OCI-LY1 (cell line): ENCODE measurements at regions not wholly inside any gene's neighbourhood (a gene's known extent, or its start where the extent isn't known, plus 50 kb on each side); places are given as distances from the start of the nearest gene placed in this dataset.

ENCODE experiments used
- H2AFZ ChIP-seq: fragments of 200-600 bp; sonication (generic), shearing (Covaris generic); 2 replicates; pipeline ENCODE4 v1.6.0; 2014; ENCODE audit warnings: antibody characterized with exemption, mild to moderate bottlenecking, low read length
- H3F3A ChIP-seq: fragments of 200-600 bp; sonication (generic), shearing (Covaris generic); 2 replicates; pipeline ENCODE4 v1.6.0; 2014; ENCODE audit warnings: mild to moderate bottlenecking, antibody characterized with exemption, low read length, moderate library complexity; ENCODE audit not compliant: insufficient read depth
- H3K27ac ChIP-seq: fragments of 200-600 bp; sonication (generic); 2 replicates; pipeline ENCODE4 v1.5.1; 2014; ENCODE audit warnings: low read length, mixed run types, mild to moderate bottlenecking, low read depth; ENCODE audit not compliant: poor library complexity, severe bottlenecking
- H3K27me3 ChIP-seq: fragments of 200-600 bp; sonication (generic); 2 replicates; pipeline ENCODE4 v1.6.0; 2014; ENCODE audit warnings: antibody characterized with exemption, mild to moderate bottlenecking, low read length, moderate library complexity; ENCODE audit not compliant: insufficient read depth
- H3K36me3 ChIP-seq: fragments of 200-600 bp; sonication (generic); 2 replicates; pipeline ENCODE4 v1.6.1; 2014; ENCODE audit warnings: mild to moderate bottlenecking, antibody characterized with exemption, low read length, moderate library complexity, mixed read lengths; ENCODE audit not compliant: insufficient read depth
- H3K4me1 ChIP-seq: fragments of 200-600 bp; sonication (generic); 2 replicates; pipeline ENCODE4 v1.5.1; 2014; ENCODE audit warnings: mild to moderate bottlenecking, low read length, moderate library complexity; ENCODE audit not compliant: insufficient read depth, severe bottlenecking
- H3K4me2 ChIP-seq: fragments of 200-600 bp; sonication (generic), shearing (Covaris generic); 2 replicates; pipeline ENCODE4 v1.6.1; 2014; ENCODE audit warnings: low read length
- H3K4me3 ChIP-seq: fragments of 200-600 bp; sonication (generic); 2 replicates; pipeline ENCODE4 v1.5.1; 2014; ENCODE audit warnings: low read length, low read depth, mild to moderate bottlenecking, mixed read lengths; ENCODE audit not compliant: poor library complexity, severe bottlenecking
- H3K79me2 ChIP-seq: fragments of 200-600 bp; shearing (Covaris generic); 2 replicates; pipeline ENCODE4 v1.6.1; 2016; ENCODE audit warnings: mixed run types, low read length, mixed read lengths; ENCODE audit not compliant: insufficient read depth
- H3K9ac ChIP-seq: fragments of 200-600 bp; sonication (generic), shearing (Covaris generic); 2 replicates; pipeline ENCODE4 v1.6.1; 2014; ENCODE audit warnings: mild to moderate bottlenecking, low read length, mixed read lengths
- H3K9me2 ChIP-seq: fragments of 200-600 bp; sonication (generic), shearing (Covaris generic); 2 replicates; pipeline ENCODE4 v1.6.1; 2014; ENCODE audit warnings: low read depth, mild to moderate bottlenecking, low read length, mixed read lengths
- H3K9me3 ChIP-seq: fragments of 200-600 bp; shearing (Covaris generic); 2 replicates; pipeline ENCODE4 v1.6.1; 2014; ENCODE audit warnings: low read length, mixed read lengths
- H4K20me1 ChIP-seq: fragments of 200-600 bp; sonication (generic), shearing (Covaris generic); 2 replicates; pipeline ENCODE4 v1.6.0; 2016; ENCODE audit warnings: mild to moderate bottlenecking, low read length; ENCODE audit not compliant: insufficient read depth
- CTCF ChIP-seq: fragments of 200-600 bp; sonication (generic), shearing (Covaris generic); IDR thresholded peaks from 2 replicates; pipeline ENCODE4 v1.5.1; 2017; ENCODE audit warnings: mild to moderate bottlenecking, antibody characterized with exemption, low read length, moderate library complexity, mixed read lengths
- EZH2 ChIP-seq: fragments of 200-600 bp; sonication (generic), shearing (Covaris generic); IDR thresholded peaks from 2 replicates; pipeline ENCODE4 v1.8.0; 2017; ENCODE audit warnings: borderline replicate concordance, mixed run types, mild to moderate bottlenecking, antibody characterized with exemption, low read length, moderate library complexity, mixed read lengths

GRCh38 chr16:85391175-85391707 is 221.9 kb upstream of the GSE1 start:
- Histone ChIP-seq H3K9me3 (no peaks in the 10 kb centered on the region), H3K9me2 (no peaks in the 10 kb centered on the region), H3K79me2 (no peaks in the 10 kb centered on the region), H3K4me1 (no peaks in the 10 kb centered on the region), H3K9ac (no peak overlapping the region), H3K27me3 (no peaks in the 10 kb centered on the region; the same call in 1 of the 2 replicates), H2AFZ (no peak overlapping the region), H3K36me3 (no peaks in the 10 kb centered on the region), H3F3A (no peaks in the 10 kb centered on the region), H3K4me2 (no peak overlapping the region), H4K20me1 (no peaks in the 10 kb centered on the region), H3K4me3 (no peak overlapping the region), H3K27ac (no peak overlapping the region)
- TF ChIP-seq EZH2 = no peak
- no peak for TF ChIP-seq CTCF

GRCh38 chr16:85391769-85392583 is 221.1 kb upstream of the GSE1 start:
- TF ChIP-seq EZH2 (no peak), CTCF (no peak)
- H3K36me3 ChIP-seq = no peaks in the 10 kb centered on the region
- H3K9me3 ChIP-seq = no peaks in the 10 kb centered on the region
- H3F3A ChIP-seq = no peaks in the 10 kb centered on the region
- H3K27ac ChIP-seq = no peak overlapping the region
- H3K9me2 ChIP-seq = no peaks in the 10 kb centered on the region
- H3K4me1 ChIP-seq = no peaks in the 10 kb centered on the region
- H3K27me3 ChIP-seq = no peaks in the 10 kb centered on the region; the same call in 1 of the 2 replicates
- H4K20me1 ChIP-seq = no peaks in the 10 kb centered on the region
- no peak overlapping the region for H3K4me3 ChIP-seq
- H2AFZ ChIP-seq = no peak overlapping the region
- H3K4me2 ChIP-seq = no peak overlapping the region
- no peak overlapping the region for H3K9ac ChIP-seq
- no peaks in the 10 kb centered on the region for H3K79me2 ChIP-seq

GRCh38 chr16:85392756-85393673 is 220.1 kb upstream of the GSE1 start:
- no peaks in the 10 kb centered on the region for H3K79me2 ChIP-seq
- no peaks in the 10 kb centered on the region for H3K4me1 ChIP-seq
- H3K9me3 ChIP-seq = no peaks in the 10 kb centered on the region
- no peak overlapping the region for H3K9ac ChIP-seq
- H3F3A ChIP-seq = no peaks in the 10 kb centered on the region
- no peaks in the 10 kb centered on the region for H4K20me1 ChIP-seq
- no peaks in the 10 kb centered on the region for H3K36me3 ChIP-seq
- TF ChIP-seq CTCF = no peak
- TF ChIP-seq EZH2 = no peak
- no peak overlapping the region for H3K4me2 ChIP-seq
- no peak overlapping the region for H2AFZ ChIP-seq
- H3K4me3 ChIP-seq = no peak overlapping the region
- H3K27me3 ChIP-seq = no peaks in the 10 kb centered on the region; the same call in 1 of the 2 replicates
- H3K9me2 ChIP-seq = no peaks in the 10 kb centered on the region
- no peak overlapping the region for H3K27ac ChIP-seq
